TTC549 (cell line): ENCODE measurements at regions not wholly inside any gene's neighbourhood (a gene's known extent, or its start where the extent isn't known, plus 50 kb on each side); places are given as distances from the start of the nearest gene placed in this dataset.
"Not testable (repeated sequence)": the region's sequence is repeated elsewhere in the genome, so short reads cannot be mapped to it uniquely, and the experiment has no call there.

ENCODE experiments used
- FAIRE-seq: peaks from 2 replicates; lab custom pipeline; 2012; peaks lifted over from hg19 to GRCh38; lab: Jason Lieb, UNC

DNA sequence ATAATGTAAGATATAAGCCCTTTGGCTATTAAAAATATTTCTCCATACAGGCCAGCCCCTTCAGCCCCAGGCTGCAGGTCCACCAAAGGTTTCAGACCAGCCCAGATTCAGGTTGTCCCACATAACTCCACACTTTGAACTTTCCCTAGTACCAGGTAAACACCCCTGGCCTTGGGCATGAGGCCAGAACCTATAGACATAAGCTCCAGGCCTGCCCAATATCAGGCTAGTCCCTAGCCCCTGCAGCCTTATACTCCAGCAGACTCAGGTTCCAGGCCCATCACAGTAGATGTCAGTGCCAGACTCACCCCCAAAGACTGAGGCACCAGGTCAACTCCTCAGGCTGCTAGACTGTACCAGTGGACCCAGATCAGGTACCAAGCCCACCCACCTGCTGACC is 178.5 kb upstream of the DAAM1 start:
- FAIRE-seq, result no peak

GRCh38 chr14:59013672-59014298 is 174.7 kb upstream of the DAAM1 start:
- FAIRE-seq, result no peak

GRCh38 chr14:59015482-59015881 is 173.0 kb upstream of the DAAM1 start:
- no peak for FAIRE-seq

- no peak for FAIRE-seq
Measured at GRCh38 chr14:59017285-59017965, 171.0 kb upstream of the DAAM1 start.

DNA sequence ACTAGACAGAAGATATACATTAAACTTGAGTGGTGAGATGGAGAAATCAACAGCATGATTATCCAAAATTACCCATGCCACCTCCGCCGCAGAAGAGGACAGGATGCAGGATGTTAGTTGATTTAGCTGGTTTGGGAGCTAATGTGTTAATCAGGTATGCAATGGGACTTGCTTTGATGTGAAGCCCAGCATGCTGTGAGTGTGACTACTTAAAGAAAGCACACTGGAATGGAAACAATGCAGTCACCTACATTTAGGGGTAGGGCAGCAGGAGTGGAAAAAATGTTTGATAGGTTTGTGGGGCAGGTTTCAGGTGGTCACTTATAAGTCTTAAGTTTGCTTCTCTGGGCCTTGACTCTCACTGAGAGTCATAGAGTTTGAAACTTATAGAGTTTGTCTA is 170.0 kb upstream of the DAAM1 start:
- no peak for FAIRE-seq

DNA sequence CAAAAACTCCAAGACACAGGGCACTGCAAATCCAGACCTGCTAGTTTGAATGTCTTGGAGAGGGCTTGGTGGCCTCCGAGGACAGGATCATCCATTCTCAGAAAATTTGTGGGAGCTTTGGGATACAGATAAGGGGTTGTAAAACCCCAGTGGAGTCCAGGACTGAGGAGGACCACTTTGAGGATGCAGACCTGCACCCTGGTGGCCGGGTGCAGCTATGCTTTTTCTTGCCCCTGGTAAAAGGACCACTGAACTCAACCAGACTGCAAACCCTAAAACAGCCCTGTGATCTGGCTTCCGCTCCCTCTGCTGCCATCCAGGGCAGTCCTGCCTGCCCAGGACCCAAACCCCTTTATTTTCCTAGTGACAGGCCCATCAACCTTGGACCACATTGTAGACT is 169.5 kb upstream of the DAAM1 start:
- FAIRE-seq, result no peak

DNA sequence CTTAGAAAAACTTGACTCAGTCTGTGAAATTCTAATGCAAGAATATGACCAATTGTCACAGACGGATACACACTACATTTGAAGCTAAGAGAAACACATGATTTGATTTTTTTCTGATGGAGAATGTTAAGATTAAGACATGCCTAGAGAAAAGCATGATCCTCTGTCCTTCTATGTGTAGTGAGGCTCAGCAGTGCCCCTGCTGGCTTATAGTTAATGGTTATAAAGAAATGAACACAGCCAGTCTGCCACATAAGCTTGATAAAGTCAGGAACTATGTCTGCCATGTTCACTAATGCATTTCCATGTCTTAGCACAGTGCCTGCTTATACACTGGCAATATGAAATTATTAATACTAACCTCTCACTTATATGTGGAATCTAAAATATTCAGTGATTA is 168.1 kb upstream of the DAAM1 start:
- FAIRE-seq, result no peak

DNA sequence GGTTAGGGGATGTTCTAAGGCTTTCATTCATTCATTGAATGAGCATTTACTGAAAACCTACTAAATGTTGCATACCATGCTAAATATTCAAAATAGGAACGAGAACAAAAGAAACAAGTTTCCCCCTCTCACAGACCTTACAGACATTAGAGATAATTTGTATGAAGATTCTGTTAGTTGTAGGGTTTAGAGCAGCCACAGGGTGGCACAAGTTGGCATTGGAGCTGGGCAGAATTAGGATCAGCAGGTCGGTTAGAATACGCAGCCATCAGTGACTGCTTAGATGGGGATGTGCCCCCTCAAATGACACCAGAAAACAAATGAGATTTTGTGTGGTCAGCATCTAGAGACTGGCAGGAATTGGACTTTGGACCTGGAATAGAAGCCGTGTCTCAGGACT is 166.3 kb upstream of the DAAM1 start:
- no peak for FAIRE-seq

- no peak for FAIRE-seq
Measured at GRCh38 chr14:59026081-59026480, 162.4 kb upstream of the DAAM1 start.

- FAIRE-seq, result not testable (repeated sequence)
Measured at GRCh38 chr14:59026640-59027039, 161.8 kb upstream of the DAAM1 start.

DNA sequence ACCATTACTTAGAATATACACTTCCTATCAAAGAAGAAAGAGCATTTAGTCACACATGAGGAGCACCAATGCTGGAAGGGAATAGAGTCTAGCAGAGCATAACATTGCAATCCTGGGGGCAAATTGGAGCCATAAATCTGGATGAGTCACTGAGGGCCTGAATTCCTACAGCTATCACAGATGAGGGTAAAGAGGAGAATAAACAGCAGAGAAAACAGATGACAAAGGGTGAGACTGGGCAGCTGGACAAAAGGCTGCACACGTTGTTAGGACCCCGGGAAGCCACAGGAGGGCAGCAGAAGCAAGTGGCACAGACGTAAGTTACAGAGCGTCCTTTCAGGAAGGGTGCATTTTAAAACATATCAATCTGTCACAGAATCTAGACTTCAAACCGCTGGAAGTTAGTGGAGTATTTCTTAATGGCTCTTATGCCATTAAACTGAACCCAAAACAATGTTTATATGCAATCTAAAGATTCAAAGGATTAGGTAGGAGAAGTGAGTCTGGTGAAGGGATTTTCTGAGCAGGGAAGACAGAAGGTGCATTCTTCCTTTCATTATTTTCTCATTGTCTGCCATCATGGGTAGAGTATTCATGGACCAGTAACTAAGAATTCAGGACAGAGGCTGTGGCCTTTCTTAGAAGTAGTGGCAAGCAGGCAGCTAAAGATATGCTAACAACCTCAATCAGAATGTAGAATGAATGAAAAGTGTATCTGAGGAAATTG is 159.8 kb upstream of the DAAM1 start:
- peak; percentile 13 for FAIRE-seq

DNA sequence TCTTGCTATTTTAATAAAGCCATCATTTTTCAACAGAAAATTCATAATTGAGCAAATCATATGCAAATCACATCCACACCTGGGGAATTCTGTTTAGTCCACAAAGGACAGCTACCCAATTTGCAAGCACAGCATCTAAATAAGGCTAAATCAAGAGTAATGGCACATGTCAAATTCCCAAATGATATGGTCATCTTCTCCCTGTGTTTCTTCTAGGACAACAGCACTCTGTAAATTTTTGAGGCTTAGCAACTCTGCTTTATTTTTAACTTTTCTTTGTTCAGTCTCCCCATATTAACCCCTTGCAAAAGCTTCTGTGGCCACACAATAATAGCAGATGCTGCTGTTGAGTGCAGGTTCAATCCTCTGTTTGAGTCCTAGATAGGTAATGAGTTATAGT is 155.6 kb upstream of the DAAM1 start:
- FAIRE-seq, result no peak

GRCh38 chr14:59036134-59036533 is 152.3 kb upstream of the DAAM1 start:
- no peak for FAIRE-seq

- no peak for FAIRE-seq
Measured at GRCh38 chr14:59037086-59037485, 151.4 kb upstream of the DAAM1 start.

DNA sequence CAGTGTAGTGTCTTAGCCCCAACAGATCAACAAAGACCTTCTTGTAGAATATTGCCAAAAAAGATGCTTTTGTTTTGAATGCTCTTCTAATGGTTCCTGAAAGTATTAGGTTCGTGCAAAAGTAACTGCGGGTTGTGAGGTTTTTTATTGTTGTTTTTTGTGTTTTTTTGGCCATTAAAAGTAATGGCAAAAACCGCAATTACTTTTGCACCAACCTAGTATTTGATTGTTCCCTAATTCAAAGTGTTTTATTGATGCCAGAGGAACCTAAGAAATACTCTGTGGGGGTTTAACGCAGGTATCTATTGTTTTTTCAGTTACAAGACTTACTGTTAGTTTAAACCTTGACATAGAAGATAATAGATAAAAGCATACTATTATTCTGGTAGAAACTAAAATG is 150.8 kb upstream of the DAAM1 start:
- no peak for FAIRE-seq

- no peak for FAIRE-seq
Measured at GRCh38 chr14:59038746-59039145, 149.7 kb upstream of the DAAM1 start.

DNA sequence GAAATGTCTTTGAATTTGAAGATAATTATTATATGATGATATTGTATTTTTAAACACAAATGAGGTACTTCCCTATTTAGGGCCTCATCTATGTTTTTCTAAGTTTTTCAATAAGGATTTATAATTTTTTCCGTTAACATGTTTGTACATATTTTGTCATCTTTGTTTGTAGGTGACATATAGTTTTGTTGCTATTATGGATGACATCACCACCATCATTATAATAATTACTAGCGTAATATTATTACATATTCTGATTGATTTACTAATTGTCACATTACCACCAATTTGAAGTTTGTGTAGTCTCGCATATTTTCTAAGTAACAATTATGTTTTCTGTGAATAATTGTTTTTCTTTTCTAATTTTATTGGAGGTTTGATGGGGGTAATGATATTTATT is 147.2 kb upstream of the DAAM1 start:
- FAIRE-seq, result no peak

DNA sequence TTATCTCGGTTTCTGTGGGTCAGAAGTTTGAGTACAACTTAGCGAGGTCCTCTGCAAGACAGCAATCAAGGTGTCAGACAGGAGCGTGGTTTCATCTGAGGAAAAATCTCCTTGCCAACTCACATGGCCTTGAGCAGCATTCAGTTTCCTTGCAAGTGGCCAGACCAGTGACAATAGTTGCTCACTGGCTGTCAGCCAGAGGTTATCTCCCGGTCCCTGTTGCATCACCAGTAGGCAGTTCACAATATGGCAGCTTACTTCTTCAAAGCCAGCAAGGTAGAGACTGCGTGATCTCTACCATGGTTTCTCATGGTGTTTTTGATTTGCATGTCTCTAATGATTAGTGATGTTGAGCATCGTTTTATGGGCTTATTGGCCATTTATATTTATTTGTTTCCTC is 143.8 kb upstream of the DAAM1 start:
- no peak for FAIRE-seq

GRCh38 chr14:59046746-59047145 is 141.7 kb upstream of the DAAM1 start:
- no peak for FAIRE-seq

- no peak for FAIRE-seq
Measured at GRCh38 chr14:59055006-59055405, 133.5 kb upstream of the DAAM1 start.

- FAIRE-seq, result peak; percentile 46
Measured at GRCh38 chr14:59055439-59056045, 132.9 kb upstream of the DAAM1 start.

GRCh38 chr14:59057551-59057950 is 130.9 kb upstream of the DAAM1 start:
- FAIRE-seq, result no peak

DNA sequence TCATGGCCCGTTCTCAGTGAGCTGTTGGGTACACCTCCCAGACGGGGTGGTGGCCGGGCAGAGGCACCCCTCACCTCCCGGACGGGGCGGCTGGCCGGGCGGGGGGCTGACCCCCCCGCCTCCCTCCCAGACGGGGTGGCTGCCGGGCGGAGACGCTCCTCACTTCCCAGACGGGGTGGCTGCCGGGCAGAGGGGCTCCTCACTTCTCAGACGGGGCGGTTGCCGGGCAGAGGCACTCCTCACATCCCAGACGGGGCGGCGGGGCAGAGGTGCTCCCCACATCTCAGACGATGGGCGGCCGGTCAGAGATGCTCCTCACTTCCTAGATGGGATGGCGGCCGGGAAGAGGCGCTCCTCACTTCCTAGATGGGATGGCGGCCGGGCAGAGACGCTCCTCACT is 129.7 kb upstream of the DAAM1 start:
- not testable (repeated sequence) for FAIRE-seq
